Brain microvascular endothelial cell (primary cell): ENCODE measurements at regions not wholly inside any gene's neighbourhood (a gene's known extent, or its start where the extent isn't known, plus 50 kb on each side); places are given as distances from the start of the nearest gene placed in this dataset.

Experiments used
- DNase-seq: peaks from one replicate; pipeline ENCODE4 v3.0.0-alpha.2; 2020
- H3K27ac ChIP-seq: fragments of 250-450 bp; sonication (Bioruptor Pico); 2 replicates; pipeline ENCODE4 v1.5.1; 2020; ENCODE audit warnings: mild to moderate bottlenecking, moderate library complexity
- H3K27me3 ChIP-seq: fragments of 250-450 bp; sonication (Bioruptor Pico); replicated peaks from 2 replicates; pipeline ENCODE4 v1.5.1; 2020; ENCODE audit warnings: mild to moderate bottlenecking
- H3K36me3 ChIP-seq: fragments of 250-450 bp; sonication (Bioruptor Pico); replicated peaks from 2 replicates; pipeline ENCODE4 v1.5.1; 2020; ENCODE audit warnings: mild to moderate bottlenecking
- H3K4me3 ChIP-seq: 2 replicates; pipeline ENCODE4 v1.5.1; 2011; ENCODE audit warnings: low read depth, mild to moderate bottlenecking, control low read depth, low read length, moderate library complexity
- in situ Hi-C: cut with HindIII; loops from 2 replicates; pipeline ENCODE4 v1.10.0; 2017; ENCODE audit warnings: low sequenced_read_pairs, low pct_ligation_motif_present
- TF ChIP-seq, protein P1 (sequence below): IDR thresholded peaks from 2 replicates; pipeline ENCODE4 v1.5.1; 2011; ENCODE audit warnings: low read depth, mild to moderate bottlenecking, moderate library complexity, low read length, control low read depth, inconsistent platforms; ENCODE audit errors: missing control alignments

DNA sequence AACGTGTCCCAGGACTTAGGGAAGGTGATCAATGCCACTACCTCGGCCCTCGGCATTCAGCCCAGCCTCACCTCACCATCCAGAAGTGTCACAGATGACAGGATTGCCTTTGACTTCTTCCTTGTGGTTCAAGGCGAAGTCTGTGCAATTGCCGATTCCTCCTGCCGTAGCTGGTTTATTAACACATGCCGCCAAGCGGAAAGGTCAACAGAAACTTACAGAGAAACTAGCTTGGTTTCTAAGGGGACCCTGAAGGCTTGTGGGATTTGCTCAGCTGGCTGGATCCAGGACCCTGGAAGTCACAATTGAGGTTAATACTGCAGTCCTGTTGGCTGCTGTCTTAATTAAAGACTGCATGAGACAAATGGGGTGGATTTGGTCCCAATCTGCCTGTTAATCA is 65.6 kb downstream of the SHANK2 start:
- TF ChIP-seq, protein P1, sequence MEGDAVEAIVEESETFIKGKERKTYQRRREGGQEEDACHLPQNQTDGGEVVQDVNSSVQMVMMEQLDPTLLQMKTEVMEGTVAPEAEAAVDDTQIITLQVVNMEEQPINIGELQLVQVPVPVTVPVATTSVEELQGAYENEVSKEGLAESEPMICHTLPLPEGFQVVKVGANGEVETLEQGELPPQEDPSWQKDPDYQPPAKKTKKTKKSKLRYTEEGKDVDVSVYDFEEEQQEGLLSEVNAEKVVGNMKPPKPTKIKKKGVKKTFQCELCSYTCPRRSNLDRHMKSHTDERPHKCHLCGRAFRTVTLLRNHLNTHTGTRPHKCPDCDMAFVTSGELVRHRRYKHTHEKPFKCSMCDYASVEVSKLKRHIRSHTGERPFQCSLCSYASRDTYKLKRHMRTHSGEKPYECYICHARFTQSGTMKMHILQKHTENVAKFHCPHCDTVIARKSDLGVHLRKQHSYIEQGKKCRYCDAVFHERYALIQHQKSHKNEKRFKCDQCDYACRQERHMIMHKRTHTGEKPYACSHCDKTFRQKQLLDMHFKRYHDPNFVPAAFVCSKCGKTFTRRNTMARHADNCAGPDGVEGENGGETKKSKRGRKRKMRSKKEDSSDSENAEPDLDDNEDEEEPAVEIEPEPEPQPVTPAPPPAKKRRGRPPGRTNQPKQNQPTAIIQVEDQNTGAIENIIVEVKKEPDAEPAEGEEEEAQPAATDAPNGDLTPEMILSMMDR, result no peak
- DNase-seq, result no peak
- no peak overlapping the region for H3K4me3 ChIP-seq
- H3K36me3 ChIP-seq, result no peaks in the 10 kb centered on the region
- in situ Hi-C loops, result no loop called here
- no peaks in the 10 kb centered on the region for H3K27me3 ChIP-seq
- H3K27ac ChIP-seq, result no peak overlapping the region

DNA sequence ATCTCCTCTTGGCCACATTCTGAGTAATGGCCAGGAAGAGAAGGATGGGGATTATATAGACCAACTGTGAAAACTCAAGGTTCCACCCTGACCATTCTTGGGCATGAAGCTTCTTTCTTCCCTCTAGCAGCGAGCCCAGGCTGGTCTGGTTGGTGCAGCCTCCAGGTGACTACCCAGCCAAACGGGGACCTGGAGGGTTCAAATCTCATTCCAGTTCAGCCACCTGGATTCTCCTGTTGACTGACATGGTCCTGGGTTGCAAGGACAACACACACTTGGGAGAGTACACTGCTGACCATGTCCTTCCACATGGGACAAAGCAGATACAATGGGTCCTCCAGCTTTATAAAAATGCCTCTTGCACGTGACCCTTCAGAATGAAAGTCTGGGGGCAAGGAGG is 67.0 kb downstream of the SHANK2 start:
- in situ Hi-C loops, result no loop called here
- H3K27ac ChIP-seq, result no peak overlapping the region
- no peaks in the 10 kb centered on the region for H3K27me3 ChIP-seq
- no peak overlapping the region for H3K4me3 ChIP-seq
- TF ChIP-seq, protein P1, result no peak
- DNase-seq, result no peak
- no peaks in the 10 kb centered on the region for H3K36me3 ChIP-seq

DNA sequence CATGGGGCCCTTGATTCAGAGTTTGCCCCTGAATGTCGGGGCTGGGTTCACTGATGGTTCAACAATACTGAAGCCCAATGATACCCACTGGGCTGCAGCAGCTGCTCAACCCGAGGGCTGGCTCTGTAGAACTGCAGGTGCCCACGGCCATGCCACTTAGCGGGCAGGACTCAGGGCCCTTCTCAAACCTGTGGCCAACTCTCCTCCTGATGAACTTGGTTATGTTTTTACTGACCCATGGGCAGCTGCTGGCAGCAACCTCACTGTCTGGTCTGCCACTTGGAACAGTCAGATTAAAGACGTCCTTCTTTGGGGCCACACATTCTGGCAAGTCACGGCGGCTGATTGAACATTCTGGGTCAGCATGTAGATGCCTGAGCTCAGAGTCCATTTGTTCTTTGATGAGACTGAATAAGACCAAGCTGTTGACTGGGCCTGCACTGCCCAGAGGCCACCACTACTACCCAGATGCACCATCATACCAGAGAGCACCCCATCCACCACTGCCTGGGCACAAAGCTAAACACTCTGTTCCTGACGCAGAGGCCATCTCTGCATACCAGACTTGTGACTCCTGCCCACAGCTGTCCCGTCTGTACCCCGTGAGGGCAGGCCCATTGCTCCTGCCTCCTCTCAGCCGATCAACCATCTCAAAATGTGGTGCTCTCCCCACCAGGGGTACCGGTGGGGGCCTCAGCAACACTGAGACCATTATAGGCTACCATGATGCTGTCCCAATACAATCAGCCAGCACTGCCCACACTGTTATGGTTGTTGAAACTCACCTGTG is 67.8 kb downstream of the SHANK2 start:
- Histone ChIP-seq H3K4me3 (no peak overlapping the region), H3K36me3 (no peaks in the 10 kb centered on the region), H3K27ac (no peak overlapping the region), H3K27me3 (no peaks in the 10 kb centered on the region)
- DNase-seq, result no peak
- in situ Hi-C loops, result no loop called here
- TF ChIP-seq, protein P1, result no peak

DNA sequence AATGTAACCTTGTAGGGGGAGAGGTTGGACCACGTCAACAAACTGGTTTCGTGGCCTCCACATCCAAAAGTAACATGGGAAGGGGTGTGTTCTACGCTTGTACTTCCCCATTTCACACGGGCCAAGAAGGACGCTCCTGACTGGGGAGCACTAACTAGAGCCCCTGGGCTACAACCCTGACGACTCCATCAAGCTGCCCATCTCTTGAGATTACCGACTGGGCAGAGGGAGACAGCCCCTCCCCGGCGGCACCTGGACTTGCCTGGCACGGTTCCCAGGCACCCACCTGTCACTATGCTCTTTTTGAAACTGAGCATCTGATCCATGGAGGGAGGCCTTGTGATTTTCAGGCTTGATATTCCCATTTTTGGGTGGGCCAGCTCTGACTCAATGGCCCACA is 68.5 kb downstream of the SHANK2 start:
- Histone ChIP-seq H3K36me3 (no peaks in the 10 kb centered on the region), H3K27me3 (no peaks in the 10 kb centered on the region), H3K4me3 (no peak overlapping the region), H3K27ac (no peak overlapping the region)
- DNase-seq, result no peak
- TF ChIP-seq, protein P1, result no peak
- in situ Hi-C loops, result no loop called here

DNA sequence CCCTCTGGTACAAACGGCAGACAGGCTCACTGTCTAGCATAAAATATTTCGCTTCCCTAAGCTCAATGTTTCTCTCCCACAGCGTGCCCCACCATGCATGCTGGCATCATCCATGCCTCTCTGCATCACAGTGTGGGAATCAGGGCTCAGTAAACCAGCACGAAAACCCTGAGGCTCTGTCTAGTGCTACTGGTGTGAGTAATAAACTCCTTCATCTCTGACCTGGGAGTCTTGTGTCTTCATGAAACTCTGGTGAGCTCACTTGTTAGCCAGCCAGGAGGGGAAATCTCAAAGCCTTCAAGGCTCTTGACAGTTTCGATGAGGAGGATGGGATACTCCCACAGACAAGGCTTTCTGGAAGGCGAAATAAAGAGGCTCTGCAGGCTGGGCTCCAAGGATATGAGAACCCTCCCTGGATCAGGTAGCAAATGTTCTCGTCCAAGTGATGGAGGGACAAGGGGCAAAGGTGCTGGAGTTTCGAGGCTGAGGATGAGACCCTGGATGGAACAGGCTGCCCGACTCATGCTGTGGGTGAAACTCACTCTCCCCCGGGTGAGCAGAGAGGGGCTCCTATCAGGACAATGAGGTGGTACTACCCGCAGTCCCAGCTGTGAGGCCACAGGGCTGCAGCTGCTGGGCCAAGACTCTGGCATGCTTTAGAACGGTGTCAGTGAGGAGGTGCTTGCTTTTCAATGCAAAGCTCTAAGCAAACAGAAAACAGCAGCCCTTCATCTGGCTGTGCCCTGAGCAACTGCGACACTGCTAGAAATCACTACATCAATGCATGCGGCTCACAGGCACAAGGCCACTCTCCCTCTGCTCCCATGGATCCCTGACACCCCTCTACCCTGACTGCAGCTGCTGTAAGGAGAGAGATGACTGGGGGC is 69.3 kb downstream of the SHANK2 start:
- no peak for DNase-seq
- Histone ChIP-seq H3K27ac (no peak overlapping the region), H3K27me3 (no peaks in the 10 kb centered on the region), H3K4me3 (no peak overlapping the region), H3K36me3 (no peaks in the 10 kb centered on the region)
- in situ Hi-C loops, result no loop called here
- TF ChIP-seq, protein P1, result no peak
